ENCODE measurements at regions not wholly inside any gene's neighbourhood (a gene's known extent, or its start where the extent isn't known, plus 50 kb on each side); places are given as distances from the start of the nearest gene placed in this dataset.

DNA sequence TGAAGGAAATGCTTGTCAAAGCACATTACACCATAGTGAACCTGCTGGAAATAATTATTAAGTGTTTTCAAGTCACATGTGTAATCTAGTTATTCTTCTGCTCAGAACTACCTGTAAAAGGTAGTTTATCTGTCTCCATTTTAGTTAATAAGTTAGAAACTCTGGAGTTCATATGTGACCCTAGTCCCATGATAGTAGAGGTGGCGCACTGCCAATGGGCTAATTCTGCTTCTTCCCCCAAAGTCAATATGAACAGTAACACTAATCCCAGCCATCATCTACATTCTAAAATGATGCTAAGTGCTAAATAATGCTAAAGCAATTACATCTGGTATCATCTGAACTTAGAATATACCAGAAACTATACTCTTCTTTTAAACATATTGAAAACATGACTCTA, 361.0 kb upstream of the NECTIN3 start:
- ATAC-seq = no peak
- DNase-seq (ENCODE audit: low spot score) = no peak
- intact Hi-C loops (cut with DNase I) = no loop called here

DNA sequence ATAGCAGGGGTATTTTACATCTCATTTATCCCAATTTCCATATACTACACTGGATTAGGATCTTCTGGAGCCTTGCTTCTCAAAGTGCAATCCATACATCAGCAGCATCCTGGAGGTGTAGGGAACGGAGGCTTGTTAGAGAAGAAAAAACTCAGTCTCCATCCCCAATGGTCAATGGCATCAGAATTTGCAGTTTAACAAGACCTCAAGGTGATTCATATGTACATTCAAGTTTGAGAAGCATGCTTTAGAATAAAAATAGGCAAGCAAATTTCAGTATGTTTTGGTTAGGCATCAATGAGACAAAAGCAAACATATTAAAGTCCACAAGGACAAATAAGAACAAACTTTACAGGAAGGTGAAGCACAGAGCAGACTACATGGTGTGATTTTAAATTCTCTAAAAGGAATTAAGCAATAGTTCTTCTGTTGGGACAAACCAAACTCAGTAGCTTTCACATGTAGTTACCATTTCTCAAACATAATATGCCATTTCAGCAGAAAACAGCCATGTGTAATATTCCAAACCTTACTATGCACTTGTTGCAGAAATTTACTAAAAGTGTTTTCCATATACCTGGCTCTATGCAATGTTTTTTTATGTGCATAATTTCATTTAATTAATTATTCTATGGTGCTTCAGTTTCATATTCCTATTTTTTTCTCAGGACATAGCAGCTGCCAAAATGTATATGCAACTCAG, 360.3 kb upstream of the NECTIN3 start:
- intact Hi-C loops (cut with DNase I) = no loop called here
- ATAC-seq = no peak
- no peak for DNase-seq (ENCODE audit: low spot score)

DNA sequence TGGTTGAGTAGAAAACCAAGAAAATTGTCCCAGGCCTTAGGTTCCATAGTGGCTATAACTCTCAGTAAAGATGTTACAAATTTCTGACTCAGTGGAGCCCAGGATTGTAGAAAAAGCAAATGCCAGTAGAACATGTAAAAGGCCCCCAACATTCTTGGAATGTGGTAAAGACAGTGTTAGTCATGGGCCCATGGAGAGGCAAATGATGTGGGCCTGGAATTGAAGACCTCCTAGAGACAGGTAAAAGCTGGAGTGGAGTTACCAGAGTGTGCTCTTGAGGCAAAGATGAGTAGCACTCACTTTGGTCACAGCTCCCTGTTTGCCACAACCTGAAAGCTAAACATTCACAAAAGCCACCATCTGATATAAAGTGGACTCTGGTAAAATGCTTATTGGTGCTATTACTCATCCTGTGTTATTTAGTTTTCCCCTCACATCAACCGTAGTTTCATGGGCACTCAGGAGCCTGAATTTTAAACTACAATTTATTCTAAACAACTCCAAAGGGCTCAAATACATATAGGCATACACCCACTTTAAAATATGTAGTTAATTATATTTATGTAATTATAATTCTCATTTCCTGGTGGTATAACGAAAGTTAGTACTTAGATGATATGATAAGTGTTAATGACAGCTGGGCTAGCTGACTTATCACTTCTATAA, 359.6 kb upstream of the NECTIN3 start:
- ATAC-seq = no peak
- intact Hi-C loops (cut with DNase I) = no loop called here
- DNase-seq (ENCODE audit: low spot score) = no peak

DNA sequence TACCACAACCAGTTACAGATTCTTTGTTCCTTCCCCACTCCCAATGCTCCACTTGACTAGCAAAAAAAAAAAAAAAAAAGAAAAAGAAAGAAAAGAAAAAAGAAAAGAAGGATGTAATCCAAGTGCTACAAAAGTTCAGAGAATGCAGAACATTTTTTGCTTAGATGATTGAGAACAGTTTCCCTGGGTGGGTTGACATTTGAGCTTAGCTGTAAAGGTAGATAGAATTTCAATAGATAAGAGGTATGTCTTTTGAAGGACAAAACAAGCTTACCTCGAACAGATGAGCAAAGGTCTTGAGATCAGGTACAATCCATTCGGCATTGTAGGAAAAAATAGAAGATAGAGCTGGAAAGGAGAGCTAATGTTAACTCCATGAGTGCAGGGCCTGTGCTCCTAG, 344.6 kb upstream of the NECTIN3 start:
- intact Hi-C loops (cut with DNase I) = no loop called here
- no peak for ATAC-seq
- DNase-seq (ENCODE audit: low spot score) = no peak

DNA sequence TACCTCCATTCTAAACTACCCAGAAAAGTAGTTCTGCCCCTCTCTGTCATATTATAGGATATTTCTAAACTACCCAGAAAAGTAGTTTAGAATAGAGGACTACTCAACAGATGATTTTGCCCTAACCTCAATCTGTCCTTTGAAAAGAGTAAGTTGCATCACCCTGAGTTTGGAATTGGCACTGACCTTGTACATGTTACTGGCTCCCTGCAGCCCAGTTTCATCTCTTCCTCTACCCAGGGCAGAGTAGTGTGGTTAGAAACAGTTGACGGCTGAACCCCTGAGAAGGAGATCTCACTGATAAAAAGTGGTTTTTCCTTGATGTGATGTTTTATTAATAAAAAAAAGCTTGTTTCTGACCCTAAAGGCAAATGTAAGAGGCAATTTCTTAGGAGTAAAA, 340.5 kb upstream of the NECTIN3 start:
- intact Hi-C loops (cut with DNase I) = no loop called here
- ATAC-seq = no peak
- no peak for DNase-seq (ENCODE audit: low spot score)

DNA sequence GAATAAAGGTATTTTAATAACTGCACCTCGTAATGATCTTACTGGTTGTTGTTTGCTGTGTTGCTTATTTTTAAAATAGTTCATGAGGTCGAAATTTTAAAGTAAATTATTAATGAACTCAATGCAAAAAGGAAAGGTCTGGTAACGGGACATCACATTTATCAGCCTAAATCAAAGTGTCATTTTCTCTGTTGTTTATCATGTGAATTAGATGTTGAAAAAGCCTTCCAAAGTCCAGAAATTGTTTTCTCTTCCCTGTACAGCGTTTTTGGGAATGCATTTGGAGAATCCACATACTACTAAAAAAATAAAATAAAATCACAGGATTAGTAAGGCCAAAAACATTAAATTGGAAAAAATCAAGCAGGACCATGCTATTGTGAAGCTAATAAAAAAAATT, 339.2 kb upstream of the NECTIN3 start:
- no peak for DNase-seq (ENCODE audit: low spot score)
- ATAC-seq = no peak
- intact Hi-C loops (cut with DNase I) = no loop called here

DNA sequence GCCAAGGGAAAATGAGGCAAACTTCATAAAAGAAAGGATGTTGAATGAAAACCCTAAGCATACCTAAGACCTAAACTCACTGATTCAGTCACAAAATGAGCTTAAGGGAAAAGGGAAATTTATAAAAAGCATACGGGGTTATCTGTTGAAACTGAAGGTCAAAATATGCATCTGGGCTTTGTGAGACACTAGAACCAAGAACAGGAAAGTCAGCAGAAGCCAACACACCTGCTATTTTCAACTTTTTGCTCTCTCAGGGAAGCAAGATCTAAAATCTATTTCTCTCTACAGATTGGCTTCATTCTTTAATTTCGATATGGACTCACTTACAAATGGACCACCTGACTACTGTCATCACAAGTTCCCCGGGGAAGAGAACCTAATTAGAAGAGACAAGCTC, 338.6 kb upstream of the NECTIN3 start:
- ATAC-seq (no peak), DNase-seq (ENCODE audit: low spot score) (no peak)
- intact Hi-C loops (cut with DNase I) = no loop called here

DNA sequence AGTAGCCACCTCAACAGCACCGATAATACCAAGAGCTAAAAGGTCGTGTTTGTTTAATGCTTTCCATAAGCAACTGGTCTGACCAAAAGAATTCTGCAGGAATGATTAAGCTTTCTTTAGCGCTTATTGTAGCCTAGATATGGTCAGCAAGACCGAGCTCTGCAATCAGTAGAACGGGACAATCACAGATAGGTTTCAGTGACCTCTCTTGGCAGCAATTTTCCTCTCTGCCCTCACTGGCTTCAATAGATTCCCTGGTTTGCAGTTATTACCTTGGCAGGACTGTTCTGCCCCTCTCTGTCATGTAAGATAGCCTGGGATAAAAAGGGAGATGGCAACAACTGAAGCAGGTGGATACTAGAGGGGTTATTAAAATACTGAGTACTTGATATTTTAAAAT, 337.1 kb upstream of the NECTIN3 start:
- ATAC-seq (no peak), DNase-seq (ENCODE audit: low spot score) (no peak)
- intact Hi-C loops (cut with DNase I) = no loop called here

DNA sequence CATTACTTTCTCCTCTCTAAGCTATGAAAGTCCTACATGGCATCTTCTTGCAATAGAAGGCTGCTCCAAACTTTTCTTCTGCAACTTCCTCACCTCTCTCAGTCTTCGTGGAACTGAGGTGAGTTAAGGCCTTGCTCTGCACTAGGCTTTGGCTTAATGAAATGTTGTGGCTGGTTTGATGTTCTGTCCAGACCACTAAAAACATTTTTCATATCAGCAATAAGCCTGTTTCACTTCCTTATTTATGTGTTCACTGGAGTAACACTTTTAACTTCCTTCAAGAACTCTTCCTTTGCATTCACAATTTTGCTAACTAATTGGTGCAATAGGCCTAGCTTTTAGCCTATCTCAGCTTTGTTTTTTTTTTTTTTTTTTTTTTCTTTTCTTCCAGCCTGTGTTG, 335.3 kb upstream of the NECTIN3 start:
- intact Hi-C loops (cut with DNase I) = no loop called here
- ATAC-seq (no peak), DNase-seq (ENCODE audit: low spot score) (no peak)

DNA sequence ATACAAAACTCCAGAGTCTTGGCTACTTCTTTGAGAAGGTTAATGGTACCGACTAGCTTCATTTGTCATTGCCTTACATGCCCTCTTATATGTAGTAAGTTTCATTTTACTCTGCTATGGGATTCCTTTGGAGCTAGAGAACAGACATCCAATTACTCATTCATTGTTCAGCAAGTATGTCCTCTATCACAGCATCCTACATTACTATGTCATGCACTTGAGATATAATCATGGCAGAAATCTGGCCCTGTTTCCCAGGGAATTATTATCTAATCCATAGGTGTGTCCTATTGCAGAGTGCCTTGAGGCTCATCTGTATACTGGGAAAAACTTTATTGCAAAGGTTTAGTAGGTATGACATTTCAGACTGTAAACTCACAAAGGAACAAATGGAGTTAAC, 333.1 kb upstream of the NECTIN3 start:
- intact Hi-C loops (cut with DNase I) = no loop called here
- DNase-seq (ENCODE audit: low spot score) (no peak), ATAC-seq (no peak)

DNA sequence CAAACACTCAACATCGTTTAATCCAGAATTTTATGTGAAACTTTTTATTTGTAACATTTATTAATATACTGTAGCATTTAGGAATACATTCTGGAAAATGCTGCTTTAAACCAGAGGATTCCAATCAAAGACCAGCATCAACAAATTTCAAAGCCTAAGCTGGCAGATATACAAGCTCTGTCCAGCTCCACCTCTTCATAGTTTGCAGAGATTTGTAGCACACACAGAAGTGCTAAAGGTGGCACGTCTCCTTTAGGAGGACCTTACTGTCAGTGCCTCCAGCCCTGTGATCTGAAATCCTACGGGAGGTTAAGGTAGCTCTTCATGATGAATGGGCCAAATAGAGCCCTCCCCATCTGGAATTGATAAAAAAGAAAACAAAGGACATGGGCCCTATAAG, 329.7 kb upstream of the NECTIN3 start:
- intact Hi-C loops (cut with DNase I) = no loop called here
- ATAC-seq = no peak
- no peak for DNase-seq (ENCODE audit: low spot score)

DNA sequence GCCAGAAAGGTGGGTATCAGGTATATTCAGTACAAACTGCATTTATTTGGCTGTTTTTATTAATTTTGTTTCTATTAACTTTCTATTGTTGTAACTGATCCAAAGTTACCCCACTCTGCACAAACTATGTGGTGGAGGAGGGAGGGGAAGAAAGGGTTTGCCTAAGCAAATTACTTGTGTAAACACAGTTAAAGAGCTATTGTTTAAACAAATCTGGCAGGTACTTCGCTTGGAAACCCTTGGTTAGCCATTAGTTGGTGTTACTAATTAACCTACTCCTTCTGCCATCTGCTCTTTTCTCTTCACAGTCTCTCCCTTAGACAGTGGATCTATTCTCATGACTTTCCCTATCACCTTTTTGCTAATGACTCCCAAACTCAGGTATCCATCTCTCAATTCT, 328.4 kb upstream of the NECTIN3 start:
- no peak for DNase-seq (ENCODE audit: low spot score)
- intact Hi-C loops (cut with DNase I) = no loop called here
- ATAC-seq = no peak

DNA sequence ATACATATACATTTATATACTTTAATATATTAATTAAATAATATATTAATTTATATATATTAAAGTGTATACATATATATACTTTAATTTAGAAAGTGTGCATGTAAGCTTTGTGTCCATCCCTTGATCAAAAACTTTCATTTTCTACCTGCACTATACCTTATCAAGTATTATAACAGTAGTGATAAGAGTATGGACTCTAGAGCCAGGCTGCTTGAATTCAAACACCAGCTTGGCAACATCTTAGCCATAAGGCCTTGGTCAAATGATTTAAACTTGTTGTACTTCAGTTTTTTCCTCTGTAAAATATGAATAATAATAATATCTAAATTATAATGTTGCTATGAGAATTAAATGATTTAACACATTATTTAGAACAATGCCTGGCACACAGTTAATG, 327.6 kb upstream of the NECTIN3 start:
- intact Hi-C loops (cut with DNase I) = no loop called here
- ATAC-seq (no peak), DNase-seq (ENCODE audit: low spot score) (no peak)

DNA sequence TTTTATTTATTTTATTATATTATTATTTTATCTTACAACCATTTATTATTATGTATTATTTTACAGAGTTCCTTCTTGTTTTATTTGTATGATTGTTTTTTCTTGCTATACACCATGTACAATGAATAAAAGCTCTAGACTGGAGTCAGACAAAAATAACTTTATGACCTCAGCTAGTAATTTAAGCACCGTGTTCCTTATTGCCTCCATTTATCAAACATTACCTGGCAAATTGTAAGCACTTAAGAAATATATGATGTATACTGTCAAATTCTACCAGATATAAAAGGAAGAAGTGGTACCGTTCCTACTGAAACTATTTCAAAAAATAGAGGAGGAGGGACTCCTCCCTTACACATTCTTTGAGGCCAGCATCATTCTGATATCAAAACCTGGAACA, 326.9 kb upstream of the NECTIN3 start:
- ATAC-seq (no peak), DNase-seq (ENCODE audit: low spot score) (no peak)
- intact Hi-C loops (cut with DNase I) = no loop called here

DNA sequence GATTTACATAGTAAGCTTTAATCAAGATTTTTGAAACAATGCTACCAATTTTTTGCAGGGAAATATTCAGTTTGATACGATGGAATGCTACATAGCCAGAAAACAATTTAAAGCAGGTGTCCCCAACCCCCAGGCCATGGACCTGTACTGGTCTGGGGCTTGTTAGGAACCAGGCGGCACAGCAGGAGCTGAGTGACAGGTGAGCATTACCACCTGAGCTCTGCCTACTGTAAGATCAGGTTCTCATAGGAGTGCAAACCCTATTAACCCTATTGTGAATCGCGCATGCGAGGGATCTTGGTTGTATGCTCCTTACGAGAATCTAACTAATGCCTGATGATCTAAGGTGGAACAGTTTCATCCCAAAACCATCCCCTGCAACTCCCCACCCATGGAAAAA, 322.6 kb upstream of the NECTIN3 start:
- intact Hi-C loops (cut with DNase I) = no loop called here
- no peak for DNase-seq (ENCODE audit: low spot score)
- ATAC-seq = no peak

DNA sequence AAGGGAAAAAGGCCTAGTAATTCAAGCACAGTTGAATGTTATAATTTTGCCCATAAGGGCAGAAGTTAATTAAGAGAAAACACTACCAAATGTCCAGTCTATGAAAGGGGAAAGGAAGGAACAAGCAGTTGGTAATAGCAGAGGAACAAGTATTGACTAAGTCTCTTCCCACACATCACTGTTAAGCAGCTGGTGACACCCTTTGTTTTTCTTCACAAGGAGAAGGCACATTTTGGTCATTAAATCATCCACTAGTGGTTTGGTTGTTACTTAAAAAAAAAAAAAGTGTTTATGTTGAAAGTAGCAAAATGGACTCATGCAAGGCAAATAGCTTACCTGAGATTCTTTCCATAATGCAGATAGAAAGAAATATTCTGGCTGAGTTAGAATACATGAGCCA, 321.4 kb upstream of the NECTIN3 start:
- ATAC-seq (no peak), DNase-seq (ENCODE audit: low spot score) (no peak)
- intact Hi-C loops (cut with DNase I) = no loop called here

DNA sequence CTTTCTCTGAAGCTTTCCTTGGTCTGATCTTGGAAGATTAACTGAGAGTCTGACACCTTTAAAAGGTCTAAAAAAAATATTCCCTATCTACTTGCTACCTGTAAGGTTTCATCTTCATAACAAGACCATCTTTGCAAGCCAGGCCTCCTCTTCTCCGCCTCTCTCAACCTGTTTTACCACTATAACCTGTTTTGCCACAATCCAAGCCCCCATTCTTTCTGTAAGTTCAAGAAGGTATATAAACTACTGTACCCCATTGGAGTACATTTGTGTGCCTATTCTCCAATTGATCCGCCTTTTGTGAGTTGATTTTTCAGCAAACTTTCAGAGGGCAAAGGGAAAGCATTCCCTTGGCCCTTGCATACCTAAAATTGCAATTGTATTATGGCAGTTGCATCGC, 319.3 kb upstream of the NECTIN3 start:
- DNase-seq (ENCODE audit: low spot score) = no peak
- intact Hi-C loops (cut with DNase I) = no loop called here
- no peak for ATAC-seq

DNA sequence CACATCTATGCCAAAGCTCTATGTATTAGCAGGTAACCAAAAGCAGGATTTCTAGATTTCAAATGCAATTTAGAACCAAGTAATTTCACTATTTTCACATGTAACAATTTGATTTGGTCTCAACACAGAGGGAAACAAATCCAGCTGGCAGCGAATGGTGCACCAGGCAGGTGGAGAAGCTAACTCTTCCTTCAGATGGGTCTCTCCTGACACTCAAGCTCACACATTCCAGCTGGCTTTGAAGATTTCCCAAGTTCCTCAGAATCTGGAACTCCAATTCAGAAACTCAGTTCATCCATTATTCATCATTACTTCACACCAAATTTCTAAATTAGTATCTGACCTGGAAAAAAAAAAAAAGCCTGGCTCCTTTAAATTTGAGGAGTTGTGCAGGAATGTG, 318.1 kb upstream of the NECTIN3 start:
- intact Hi-C loops (cut with DNase I) = no loop called here
- DNase-seq (ENCODE audit: low spot score) (no peak), ATAC-seq (no peak)

DNA sequence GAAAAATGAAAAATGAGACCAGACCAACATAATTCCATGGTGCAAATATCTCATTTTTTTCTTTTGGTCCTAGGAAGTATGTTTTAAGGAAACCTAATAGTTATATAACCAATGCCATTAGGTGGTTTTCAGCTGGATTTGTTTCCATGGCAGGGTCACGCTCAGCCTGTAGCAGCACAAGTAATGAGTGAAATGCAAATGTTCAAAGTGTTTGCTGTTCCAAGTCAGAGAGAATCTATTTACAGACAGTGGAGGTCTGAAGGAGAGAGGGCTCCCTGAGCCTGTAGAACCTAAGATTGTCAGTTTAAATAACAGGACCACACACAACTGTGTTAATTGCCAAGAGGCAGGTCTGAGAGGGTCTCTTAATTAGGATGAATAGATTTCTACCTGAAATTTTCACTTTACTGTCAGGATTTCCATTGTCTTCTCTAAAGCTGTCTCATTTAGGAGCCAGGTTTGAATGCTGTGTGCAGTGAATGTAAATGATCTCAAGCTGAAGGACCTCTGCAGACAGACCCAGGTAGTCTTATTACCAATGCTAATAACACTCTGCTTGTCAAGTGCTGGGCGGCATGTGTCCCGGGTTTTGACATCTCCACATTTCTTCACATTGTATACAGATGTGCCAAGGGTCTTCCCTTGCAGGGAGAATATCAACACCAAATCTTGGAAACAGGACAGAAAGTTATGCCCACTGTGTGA, 317.3 kb upstream of the NECTIN3 start:
- ATAC-seq = no peak
- intact Hi-C loops (cut with DNase I) = no loop called here
- DNase-seq (ENCODE audit: low spot score) = no peak

DNA sequence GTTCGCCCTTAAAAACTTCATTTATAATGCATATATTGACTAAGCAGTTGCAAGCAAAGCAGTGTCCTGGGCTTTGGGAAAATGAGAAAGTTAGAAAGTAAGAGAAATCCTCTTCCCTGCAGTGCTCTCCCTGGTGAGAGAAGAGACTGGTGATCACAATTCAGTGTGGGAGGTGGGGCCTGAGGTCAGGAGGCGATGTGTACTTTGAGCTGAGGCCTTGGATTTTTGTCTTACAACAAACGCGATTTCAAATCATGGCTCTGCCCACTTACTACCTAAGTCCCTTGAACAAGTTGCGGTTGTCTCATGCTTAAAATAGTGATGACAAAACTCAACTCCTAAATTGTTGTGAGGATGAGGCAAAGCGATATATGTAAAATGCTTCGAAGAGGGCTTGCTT, 316.3 kb upstream of the NECTIN3 start:
- ATAC-seq = no peak
- intact Hi-C loops (cut with DNase I) = no loop called here
- DNase-seq (ENCODE audit: low spot score) = no peak

DNA sequence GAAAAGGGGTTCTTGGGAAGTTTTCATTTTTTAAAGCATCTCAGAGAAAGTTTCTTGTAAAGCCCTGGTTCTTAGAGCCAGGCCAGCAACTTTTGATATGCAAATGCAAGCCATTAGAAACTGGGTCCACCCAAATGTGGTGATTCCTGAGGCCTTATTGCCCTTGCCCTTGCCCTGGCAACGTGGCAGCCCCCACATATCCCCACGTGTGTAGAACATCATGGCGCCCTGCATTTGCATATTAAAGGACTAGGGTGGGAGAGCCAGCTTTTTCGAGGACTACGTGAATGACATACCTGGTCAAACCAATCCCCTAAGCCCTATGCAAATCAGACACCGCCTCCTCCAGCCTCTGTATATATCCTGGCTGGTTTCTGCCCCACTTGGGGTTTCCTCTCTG, 314.9 kb upstream of the NECTIN3 start:
- ATAC-seq (no peak), DNase-seq (ENCODE audit: low spot score) (no peak)
- intact Hi-C loops (cut with DNase I) = no loop called here
